Stimulated activated CD4-positive, alpha-beta T cell treated with anti-CD3 and anti-CD28 coated beads, Interleukin-4, amount 100 ng/mL, for 4 hours (primary cell): ENCODE measurements at regions not wholly inside any gene's neighbourhood (a gene's known extent, or its start where the extent isn't known, plus 50 kb on each side); places are given as distances from the start of the nearest gene placed in this dataset.

Source experiments
- DNase-seq, 2 experiments: peaks; one replicate each; pipeline ENCODE4 v3.0.0-alpha.2; 2020

- no peak for DNase-seq
Observed at GRCh38 chr2:172204762-172205161, 102.1 kb upstream of the DLX2 start.

- no peak for DNase-seq
Observed at GRCh38 chr2:172205292-172205691, 102.6 kb upstream of the DLX2 start.

GRCh38 chr2:172207911-172208310, 105.2 kb upstream of the DLX2 start:
- no peak for DNase-seq

GRCh38 chr2:172208791-172209325, 106.2 kb upstream of the DLX2 start:
- no peak for DNase-seq

GRCh38 chr2:172210599-172210998, 107.9 kb upstream of the DLX2 start:
- DNase-seq, result no peak

- DNase-seq, result no peak
Observed at GRCh38 chr2:172211512-172211911, 108.8 kb upstream of the DLX2 start.

- DNase-seq, result no peak
Observed at GRCh38 chr2:172213116-172213860, 110.6 kb upstream of the DLX2 start.

- DNase-seq, result no peak
Observed at GRCh38 chr2:172214252-172214651, 111.6 kb upstream of the DLX2 start.

GRCh38 chr2:172215172-172215935, 112.7 kb upstream of the DLX2 start:
- no peak for DNase-seq

GRCh38 chr2:172215936-172216335, 113.2 kb upstream of the DLX2 start:
- no peak for DNase-seq

- no peak for DNase-seq
Observed at GRCh38 chr2:172216477-172216876, 113.8 kb upstream of the DLX2 start.

GRCh38 chr2:172219201-172219600, 116.5 kb upstream of the DLX2 start:
- DNase-seq, result no peak

- no peak for DNase-seq
Observed at GRCh38 chr2:172220121-172220520, 117.4 kb upstream of the DLX2 start.

- DNase-seq, result no peak
Observed at GRCh38 chr2:172223601-172224054, 120.9 kb upstream of the DLX2 start.

GRCh38 chr2:172225786-172226185, 123.1 kb upstream of the DLX2 start:
- DNase-seq, result no peak

- DNase-seq, result peak; percentile 10 to 24
Observed at GRCh38 chr2:172226244-172227061, 123.8 kb upstream of the DLX2 start.

GRCh38 chr2:172227719-172228118, 125.0 kb upstream of the DLX2 start:
- no peak for DNase-seq

GRCh38 chr2:172228177-172228808, 125.6 kb upstream of the DLX2 start:
- no peak for DNase-seq

- no peak for DNase-seq
Observed at GRCh38 chr2:172229125-172229524, 126.4 kb upstream of the DLX2 start.

- DNase-seq, result no peak
Observed at GRCh38 chr2:172230332-172230888, 127.7 kb upstream of the DLX2 start.

GRCh38 chr2:172230889-172231401, 128.2 kb upstream of the DLX2 start:
- no peak for DNase-seq

GRCh38 chr2:172231508-172231907, 128.8 kb upstream of the DLX2 start:
- DNase-seq, result no peak
